D721Med (cell line): ENCODE measurements at regions not wholly inside any gene's neighbourhood (a gene's known extent, or its start where the extent isn't known, plus 50 kb on each side); places are given as distances from the start of the nearest gene placed in this dataset.

Experiments
- DNase-seq: peaks from one replicate; pipeline ENCODE4 v3.0.0; 2011; ENCODE audit warnings: low spot score; ENCODE audit not compliant: insufficient read length
- FAIRE-seq: peaks from 2 replicates; lab custom pipeline; 2011; peaks lifted over from hg19 to GRCh38; lab: Jason Lieb, UNC
- TF ChIP-seq, protein P1 (sequence below): IDR thresholded peaks from 2 replicates; pipeline ENCODE4 v1.5.1; 2012; ENCODE audit warnings: mild to moderate bottlenecking, control low read depth; ENCODE audit not compliant: insufficient read depth; ENCODE audit errors: missing control alignments

- TF ChIP-seq, protein P1, sequence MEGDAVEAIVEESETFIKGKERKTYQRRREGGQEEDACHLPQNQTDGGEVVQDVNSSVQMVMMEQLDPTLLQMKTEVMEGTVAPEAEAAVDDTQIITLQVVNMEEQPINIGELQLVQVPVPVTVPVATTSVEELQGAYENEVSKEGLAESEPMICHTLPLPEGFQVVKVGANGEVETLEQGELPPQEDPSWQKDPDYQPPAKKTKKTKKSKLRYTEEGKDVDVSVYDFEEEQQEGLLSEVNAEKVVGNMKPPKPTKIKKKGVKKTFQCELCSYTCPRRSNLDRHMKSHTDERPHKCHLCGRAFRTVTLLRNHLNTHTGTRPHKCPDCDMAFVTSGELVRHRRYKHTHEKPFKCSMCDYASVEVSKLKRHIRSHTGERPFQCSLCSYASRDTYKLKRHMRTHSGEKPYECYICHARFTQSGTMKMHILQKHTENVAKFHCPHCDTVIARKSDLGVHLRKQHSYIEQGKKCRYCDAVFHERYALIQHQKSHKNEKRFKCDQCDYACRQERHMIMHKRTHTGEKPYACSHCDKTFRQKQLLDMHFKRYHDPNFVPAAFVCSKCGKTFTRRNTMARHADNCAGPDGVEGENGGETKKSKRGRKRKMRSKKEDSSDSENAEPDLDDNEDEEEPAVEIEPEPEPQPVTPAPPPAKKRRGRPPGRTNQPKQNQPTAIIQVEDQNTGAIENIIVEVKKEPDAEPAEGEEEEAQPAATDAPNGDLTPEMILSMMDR: no peak
- FAIRE-seq (no peak), DNase-seq (no peak)
Observed at GRCh38 chr6:145489583-145489982, 245.7 kb downstream of the EPM2A start.

DNA sequence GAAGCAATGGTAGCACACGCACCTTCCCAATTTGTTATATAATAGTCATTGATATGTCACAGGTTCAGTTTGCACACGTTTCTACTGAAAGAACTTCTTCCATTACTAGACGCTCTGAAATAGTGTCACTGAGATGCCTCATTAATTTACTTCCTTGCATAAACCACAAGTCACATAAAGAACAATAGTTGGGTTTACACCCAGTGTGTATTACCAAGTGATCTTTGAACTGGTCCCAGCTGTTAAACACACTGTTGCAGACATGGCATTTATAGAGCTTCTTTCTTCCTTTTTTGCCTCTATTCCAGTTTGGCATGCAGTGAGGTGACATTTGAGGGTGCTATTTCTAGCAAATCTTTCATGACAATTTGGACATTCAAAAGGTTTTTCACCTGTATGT is 245.3 kb downstream of the EPM2A start:
- FAIRE-seq: no peak
- TF ChIP-seq, protein P1: no peak
- DNase-seq: no peak

GRCh38 chr6:145491126-145491525 is 244.2 kb downstream of the EPM2A start:
- FAIRE-seq: no peak
- TF ChIP-seq, protein P1: no peak
- no peak for DNase-seq

DNA sequence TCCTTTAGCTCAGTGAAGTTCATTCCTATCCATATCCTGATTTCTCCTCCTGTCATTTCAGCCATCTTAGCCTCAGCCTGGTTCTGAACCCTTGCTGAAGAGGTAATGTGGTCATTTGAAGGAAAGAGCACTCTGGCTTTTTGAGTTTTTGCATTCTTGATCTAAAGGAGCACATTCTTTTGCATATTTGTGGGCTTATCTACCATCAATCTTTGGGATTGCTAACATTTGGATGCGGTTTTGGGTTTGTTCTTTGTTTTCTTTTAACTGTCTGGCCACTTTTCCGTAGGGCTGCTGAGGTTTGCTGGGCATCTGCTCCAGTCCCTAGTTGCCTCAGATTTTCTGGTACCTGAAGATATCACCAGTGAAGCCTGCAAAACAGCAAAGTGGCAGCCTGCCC is 238.3 kb downstream of the EPM2A start:
- TF ChIP-seq, protein P1: no peak
- FAIRE-seq: no peak
- no peak for DNase-seq

- FAIRE-seq (no peak), DNase-seq (no peak)
- TF ChIP-seq, protein P1: no peak
Observed at GRCh38 chr6:145498425-145498824, 236.9 kb downstream of the EPM2A start.

GRCh38 chr6:145502416-145502815 is 232.9 kb downstream of the EPM2A start:
- DNase-seq: no peak
- no peak for FAIRE-seq
- TF ChIP-seq, protein P1: no peak

DNA sequence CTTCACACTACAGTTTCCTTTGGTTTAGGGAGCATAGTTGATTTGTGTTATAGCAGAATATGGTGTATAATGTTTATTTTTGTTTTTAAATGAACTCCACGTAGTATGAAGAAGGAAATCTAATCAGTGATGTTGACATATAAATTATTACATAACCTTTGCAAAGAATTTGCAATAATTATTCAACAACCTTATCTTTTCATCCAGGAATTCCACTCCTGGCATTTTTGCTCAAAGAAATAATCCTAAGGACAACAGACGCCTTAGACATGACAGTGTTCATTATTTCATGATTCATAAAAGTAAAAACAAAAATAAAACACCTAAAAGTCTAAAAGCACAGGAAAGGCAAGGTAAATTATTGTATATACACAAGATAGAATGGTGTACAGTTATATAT is 229.2 kb downstream of the EPM2A start:
- TF ChIP-seq, protein P1: no peak
- FAIRE-seq (no peak), DNase-seq (no peak)
